Epithelial cell of esophagus (primary cell): ENCODE measurements at regions not wholly inside any gene's neighbourhood (a gene's known extent, or its start where the extent isn't known, plus 50 kb on each side); places are given as distances from the start of the nearest gene placed in this dataset.

Experiments used
- DNase-seq: peaks from one replicate; pipeline ENCODE4 v3.0.0; 2010; ENCODE audit warnings: low read depth
- H3K4me3 ChIP-seq: 2 replicates; pipeline ENCODE4 v1.5.1; 2011; ENCODE audit warnings: mild to moderate bottlenecking, low read length, control low read depth
- CTCF ChIP-seq: IDR thresholded peaks from 2 replicates; pipeline ENCODE4 v1.5.1; 2011; ENCODE audit warnings: low read depth, mild to moderate bottlenecking, low read length, control low read depth, inconsistent platforms; ENCODE audit not compliant: insufficient read depth; ENCODE audit errors: missing control alignments

GRCh38 chr6:85112540-85112939, 337.3 kb upstream of the NT5E start:
- no peak overlapping the region for H3K4me3 ChIP-seq
- no peak for TF ChIP-seq CTCF

GRCh38 chr6:85111481-85112011, 338.3 kb upstream of the NT5E start:
- TF ChIP-seq CTCF: no peak
- no peak for DNase-seq

More at GRCh38 chr6:85112540-85112939, 337.3 kb upstream of the NT5E start:
- DNase-seq: no peak

GRCh38 chr6:85110943-85111342, 338.9 kb upstream of the NT5E start:
- no peak overlapping the region for H3K4me3 ChIP-seq
- TF ChIP-seq CTCF: no peak
- no peak for DNase-seq

More at GRCh38 chr6:85111481-85112011, 338.3 kb upstream of the NT5E start:
- no peak overlapping the region for H3K4me3 ChIP-seq

GRCh38 chr6:85107701-85108100, 342.2 kb upstream of the NT5E start:
- no peak for DNase-seq
- H3K4me3 ChIP-seq: no peak overlapping the region
- TF ChIP-seq CTCF: no peak

GRCh38 chr6:85096976-85097375, 332.6 kb upstream of the TBX18 start:
- H3K4me3 ChIP-seq: no peak overlapping the region
- peak; percentile 38 for DNase-seq
- no peak for TF ChIP-seq CTCF

- no peak for DNase-seq
- TF ChIP-seq CTCF: no peak
- H3K4me3 ChIP-seq: no peak overlapping the region
Measured at GRCh38 chr6:85092226-85092625, 327.8 kb upstream of the TBX18 start.

GRCh38 chr6:85089255-85089654, 324.9 kb upstream of the TBX18 start:
- H3K4me3 ChIP-seq: no peak overlapping the region
- TF ChIP-seq CTCF: no peak
- DNase-seq: no peak
